ENCODE measurements at regions not wholly inside any gene's neighbourhood (a gene's known extent, or its start where the extent isn't known, plus 50 kb on each side); places are given as distances from the start of the nearest gene placed in this dataset.

GRCh38 chr13:34849406-34849805, 92.7 kb upstream of the NBEA start:
- no peaks in the 10 kb centered on the region; the same call in 1 of the 2 replicates for H3K27me3 Mint-ChIP-seq (ENCODE audit: low read depth)
- no peaks in the 10 kb centered on the region for H3K23me2 ChIP-seq (ENCODE audit: insufficient read length, low read depth, low read length, poor library complexity, severe bottlenecking)
- no peak overlapping the region for H2AFZ ChIP-seq (ENCODE audit: low read length)
- no peak overlapping the region for H3K4me2 ChIP-seq (ENCODE audit: insufficient read depth, insufficient read length, low read length)
- H3K9ac ChIP-seq (ENCODE audit: extremely low read depth, insufficient read length, low read length) = no peak overlapping the region
- H3K4me1 Mint-ChIP-seq = peaks cover 7 to 13% of the 10 kb centered on the region in 2 experiments
- no peak overlapping the region for H3K18ac ChIP-seq (ENCODE audit: insufficient read length, low read depth, low read length)
- no peak overlapping the region for H3K14ac ChIP-seq (ENCODE audit: insufficient read depth, low read length)
- DNase-seq = no peak
- H2BK120ac ChIP-seq (ENCODE audit: low read depth, low read length, poor library complexity, severe bottlenecking) = no peak overlapping the region
- H3K4me3 Mint-ChIP-seq = no peak overlapping the region
- no peak overlapping the region for H2BK15ac ChIP-seq (ENCODE audit: low read depth, low read length)
- 0 out of 7 replicates have a peak, but pooled peaks cover 0 to 5% (median 0%) of the 10 kb centered on the region in 3 experiments for H3K36me3 Mint-ChIP-seq (ENCODE audit: insufficient read depth in 1 of 3, low read depth in 3 of 3)
- H3K27ac ChIP-seq (ENCODE audit: insufficient read length, low read depth, low read length) = no peak overlapping the region
- no peaks in the 10 kb centered on the region for H3K9me3 ChIP-seq (ENCODE audit: control insufficient read depth, low read depth, low read length)
- no peak overlapping the region for H3T11ph ChIP-seq (ENCODE audit: low read length)
- H3K56ac ChIP-seq (ENCODE audit: insufficient read length, low read depth, low read length) = no peak overlapping the region
- no peaks in the 10 kb centered on the region for H4K20me1 ChIP-seq (ENCODE audit: control insufficient read depth, insufficient read depth, insufficient read length)
- TF ChIP-seq CTCF (conservative IDR thresholded peaks at IDR 0.05) = no peak
- no peak overlapping the region for H3K4ac ChIP-seq (ENCODE audit: low read depth, low read length)
- no peak overlapping the region for H2BK5ac ChIP-seq (ENCODE audit: insufficient read length, low read length)
- no peak overlapping the region for H2BK20ac ChIP-seq (ENCODE audit: low read depth, low read length, poor library complexity, severe bottlenecking)
- H4K5ac ChIP-seq (ENCODE audit: insufficient read length, low read depth, low read length) = no peak overlapping the region
- H3K23ac ChIP-seq (ENCODE audit: insufficient read length, low read depth, low read length) = no peak overlapping the region
- no peaks in the 10 kb centered on the region for H3K79me2 ChIP-seq (ENCODE audit: insufficient read depth, low read length)
- H3K79me1 ChIP-seq (ENCODE audit: insufficient read depth, low read depth, low read length, poor library complexity, severe bottlenecking) = no peaks in the 10 kb centered on the region
- H2AK5ac ChIP-seq (ENCODE audit: insufficient read length, low read length) = no peak overlapping the region
- no peak overlapping the region for H2BK12ac ChIP-seq (ENCODE audit: insufficient read length, low read depth, low read length)
- H3K27me3 ChIP-seq (ENCODE audit: insufficient read depth, low read length) = no peaks in the 10 kb centered on the region
- H3K27ac Mint-ChIP-seq = no peak overlapping the region
- peaks cover 4% of the 10 kb centered on the region; the same call in 1 of the 2 replicates for H3K4me1 ChIP-seq (ENCODE audit: insufficient read depth, low read length)
- H4K8ac ChIP-seq (replicated peaks; ENCODE audit: insufficient read length, low read depth, low read length) = no peak overlapping the region
- no peak overlapping the region for H4K91ac ChIP-seq (ENCODE audit: insufficient read length, low read depth, low read length)
- H3K9me3 Mint-ChIP-seq = no peaks in the 10 kb centered on the region; a peak in 2 of 5 replicates

All from H9 (cell line).